NAMALWA (cell line): ENCODE measurements at regions not wholly inside any gene's neighbourhood (a gene's known extent, or its start where the extent isn't known, plus 50 kb on each side); places are given as distances from the start of the nearest gene placed in this dataset.

Source experiments
- DNase-seq: peaks from one replicate; pipeline ENCODE4 v3.0.0-alpha.2; 2015; ENCODE audit warnings: low spot score

DNA sequence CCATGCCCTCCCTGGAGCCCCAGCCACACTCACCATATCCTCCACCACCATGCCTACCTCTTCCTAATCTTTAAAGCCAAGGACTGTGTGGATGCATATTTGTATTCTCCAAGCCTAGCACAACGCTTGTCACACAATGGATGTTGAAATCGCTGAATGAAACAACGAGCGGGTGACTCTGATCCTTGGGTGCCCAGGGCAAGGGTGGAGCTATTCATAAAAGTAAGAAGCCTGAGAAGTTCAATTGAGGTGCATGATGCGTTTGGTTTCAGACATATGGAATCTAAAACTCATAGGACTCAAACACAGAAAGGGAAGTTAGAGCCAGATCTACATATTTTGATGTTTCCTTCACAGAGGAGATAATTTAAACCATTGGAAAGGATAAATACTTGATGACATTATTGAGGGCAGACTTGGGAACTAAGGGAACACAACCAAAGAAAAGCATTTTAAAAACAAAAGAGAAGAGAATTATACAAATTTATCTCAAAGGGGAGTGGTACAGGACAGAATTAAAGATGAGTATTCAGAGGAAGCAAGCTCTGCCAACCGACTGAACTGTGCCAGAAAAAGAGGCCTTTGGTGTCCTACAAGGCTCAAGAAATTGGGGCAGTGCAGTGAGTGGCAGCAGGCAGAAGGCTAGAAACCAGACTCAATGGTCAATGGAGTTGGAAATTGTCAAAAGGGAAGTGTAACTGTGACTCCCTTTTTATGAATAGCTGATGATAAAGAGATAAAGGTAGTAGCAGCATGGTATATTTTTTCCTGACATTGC, 200.6 kb upstream of the NCKAP5 start:
- DNase-seq, result no peak

DNA sequence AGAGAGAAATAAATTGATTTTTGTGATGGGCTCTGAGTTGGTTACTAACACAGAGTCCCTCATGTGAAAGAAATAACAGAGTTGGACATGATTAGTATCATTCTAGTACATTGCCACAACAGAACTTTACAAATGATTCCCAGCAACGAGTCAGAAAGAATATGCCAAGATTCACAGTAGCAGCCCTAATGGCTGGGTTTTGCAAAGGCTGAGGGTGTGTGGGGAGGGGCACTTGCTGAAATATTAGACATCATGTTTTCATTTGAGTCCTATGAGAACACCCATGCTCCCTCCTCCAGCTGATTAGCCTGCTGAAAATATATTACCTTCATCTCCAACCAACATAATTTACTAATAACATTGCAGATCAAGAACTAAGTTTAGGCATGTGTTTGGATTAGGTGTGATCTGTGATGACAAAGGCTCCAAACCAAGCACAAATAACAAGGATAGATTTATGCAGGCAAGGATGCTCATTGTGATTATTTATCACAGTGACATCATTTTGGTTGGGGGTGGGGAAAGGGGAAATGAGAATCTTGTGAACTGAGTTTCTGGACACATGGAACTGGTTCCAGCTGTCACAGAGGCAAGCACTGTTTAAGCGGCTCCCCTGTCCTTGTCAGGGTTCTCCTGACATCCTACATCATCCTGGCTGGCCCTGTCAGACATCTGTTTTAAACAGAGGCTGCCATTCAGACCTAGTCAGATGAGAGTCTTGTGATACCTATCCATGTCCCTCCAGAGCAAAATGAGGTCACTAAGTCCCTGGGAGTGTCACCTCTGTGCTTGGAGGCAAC, 205.8 kb upstream of the NCKAP5 start:
- no peak for DNase-seq

DNA sequence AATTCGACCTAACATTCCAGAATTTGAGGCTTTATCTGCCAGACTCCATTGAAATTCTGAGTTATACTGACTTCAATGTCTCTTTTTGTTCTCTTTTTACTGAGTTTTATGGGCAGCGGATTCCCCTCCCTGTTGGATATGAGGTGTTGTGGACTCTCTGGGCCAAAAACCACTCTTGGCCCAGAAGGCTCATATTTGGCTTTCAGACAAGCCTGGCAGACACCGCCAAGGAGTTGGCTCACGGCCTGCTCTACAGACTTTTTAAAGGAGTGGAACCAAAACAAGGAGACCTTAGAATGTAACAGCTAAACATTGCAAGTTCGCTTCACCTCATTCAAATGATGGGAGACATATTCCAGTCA, 206.4 kb upstream of the NCKAP5 start:
- no peak for DNase-seq

DNA sequence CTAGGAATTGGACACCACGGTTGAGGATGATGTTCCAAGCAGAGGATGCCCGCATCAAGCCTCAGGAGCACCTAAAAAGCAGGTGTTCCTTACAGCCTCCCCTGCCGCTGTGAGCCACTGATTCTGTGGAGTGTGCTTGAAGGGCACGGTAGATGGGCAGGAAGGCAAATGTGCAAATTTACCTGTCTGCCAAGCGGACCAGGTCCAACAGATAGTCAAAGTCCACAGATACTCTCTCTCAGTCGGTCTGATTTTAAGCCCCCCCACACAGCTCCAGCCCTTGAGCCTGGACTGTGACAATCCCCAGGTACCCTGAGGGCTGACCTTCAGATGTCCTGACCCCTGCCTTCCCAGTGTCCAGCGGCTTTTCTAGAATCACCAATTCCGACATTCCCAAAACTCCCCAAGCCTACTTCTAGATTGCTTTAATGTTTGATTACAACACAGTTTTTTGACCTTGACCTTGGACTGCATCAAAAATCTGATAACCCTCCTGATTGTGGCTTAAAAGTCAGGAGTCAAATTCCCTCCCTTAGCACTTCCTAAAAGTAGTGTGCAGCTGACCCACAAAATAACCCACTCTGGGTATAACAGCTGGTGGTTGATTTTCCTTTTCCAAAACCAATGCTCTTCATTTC, 208.8 kb upstream of the NCKAP5 start:
- no peak for DNase-seq

DNA sequence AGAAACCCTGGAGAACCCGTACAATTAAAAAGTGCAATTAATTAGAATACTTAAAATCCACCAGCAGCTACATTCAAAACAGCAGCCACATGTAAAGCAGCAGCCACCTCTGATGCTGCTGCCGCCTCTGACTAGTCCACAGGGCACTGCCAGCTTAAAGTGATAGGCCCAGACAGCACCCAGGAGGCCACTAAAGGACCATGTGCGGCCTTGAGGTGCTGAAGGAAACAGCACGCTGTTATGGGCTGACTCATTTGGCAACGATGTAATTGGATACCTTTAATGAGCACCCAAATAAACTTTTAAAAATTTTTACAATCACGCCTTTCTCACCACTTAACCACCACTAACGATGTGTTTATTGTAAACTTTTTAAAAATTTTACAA, 209.3 kb upstream of the NCKAP5 start:
- no peak for DNase-seq

DNA sequence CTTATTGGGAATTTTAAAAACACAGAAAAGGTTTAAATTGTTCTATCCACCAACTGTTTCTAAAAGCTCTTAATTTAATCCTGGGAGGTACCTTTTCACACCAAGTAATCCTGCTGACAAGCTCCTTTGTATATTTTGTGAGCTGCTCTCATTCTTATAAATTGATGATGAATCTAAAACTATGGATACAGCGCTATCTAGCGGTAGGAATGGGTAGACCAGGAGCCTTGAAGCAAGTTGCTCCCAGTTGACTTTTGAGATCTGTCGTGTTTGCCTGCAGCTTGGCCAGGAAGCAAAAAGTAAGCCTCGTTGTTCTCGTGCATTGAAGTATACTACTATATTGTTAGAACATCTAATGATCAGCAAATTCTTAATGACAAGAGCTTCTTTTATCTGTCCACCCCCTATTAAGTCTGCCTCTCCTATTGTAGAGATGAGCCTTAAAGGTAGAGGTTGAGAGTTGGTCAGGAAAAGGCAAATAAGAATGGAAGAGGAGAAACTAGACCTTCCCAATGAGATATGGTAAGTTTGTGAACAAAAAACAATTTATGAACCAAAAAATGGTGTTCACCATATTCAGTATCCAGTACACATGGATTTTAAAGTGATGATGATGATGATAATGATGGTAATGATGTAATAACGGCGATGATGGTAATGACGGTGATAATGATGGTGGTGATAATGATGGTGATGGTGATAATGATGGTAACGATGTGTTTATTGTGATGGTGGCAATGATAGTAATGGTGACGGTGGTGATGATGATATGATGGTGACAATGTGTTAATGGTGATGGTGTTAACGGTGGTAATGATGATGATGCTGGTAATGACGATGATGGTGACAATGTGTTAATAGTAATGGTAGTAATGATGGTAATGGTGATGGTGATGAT, 212.1 kb upstream of the NCKAP5 start:
- DNase-seq, result peak; percentile 68

DNA sequence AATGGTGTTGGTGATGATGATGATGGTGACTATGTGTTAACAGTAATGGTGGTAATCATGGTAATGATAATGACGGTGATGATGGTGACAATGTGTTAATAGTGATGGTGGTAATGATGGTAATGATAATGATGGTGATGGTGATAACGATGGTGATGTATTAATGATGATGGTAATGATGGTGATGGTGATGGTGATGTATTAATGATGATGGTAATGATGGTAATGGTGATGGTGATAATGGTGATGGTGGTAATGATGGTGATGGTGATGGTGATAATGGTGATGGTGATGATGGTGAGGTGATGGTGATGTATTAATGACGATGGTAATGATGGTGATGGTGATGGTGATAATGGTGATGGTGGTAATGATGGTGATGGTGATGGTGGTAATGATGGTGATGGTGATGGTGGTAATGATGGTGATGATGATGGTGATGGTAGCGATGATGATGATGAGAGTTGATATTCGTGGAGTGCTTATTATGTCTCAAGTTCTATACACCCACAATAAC, 212.8 kb upstream of the NCKAP5 start:
- no peak for DNase-seq

DNA sequence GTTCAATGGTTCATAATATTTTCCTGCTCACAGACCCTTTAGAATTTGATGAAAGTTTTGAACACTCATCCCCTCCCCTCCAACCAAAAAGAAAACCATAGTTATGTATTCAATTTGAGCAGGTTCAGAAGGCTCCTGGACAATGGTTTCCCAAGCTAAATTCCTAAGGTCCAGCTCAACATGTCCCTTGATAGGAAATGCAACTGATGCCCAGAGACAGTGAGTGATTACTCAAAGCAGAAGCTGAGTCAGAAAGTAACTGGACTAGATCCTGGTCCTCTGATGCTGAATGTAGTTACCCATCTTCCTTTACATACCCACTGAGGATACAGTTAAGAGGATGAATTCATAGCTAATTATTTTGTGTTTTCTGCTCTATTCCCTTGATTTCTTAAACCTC, 218.9 kb upstream of the NCKAP5 start:
- DNase-seq, result no peak

DNA sequence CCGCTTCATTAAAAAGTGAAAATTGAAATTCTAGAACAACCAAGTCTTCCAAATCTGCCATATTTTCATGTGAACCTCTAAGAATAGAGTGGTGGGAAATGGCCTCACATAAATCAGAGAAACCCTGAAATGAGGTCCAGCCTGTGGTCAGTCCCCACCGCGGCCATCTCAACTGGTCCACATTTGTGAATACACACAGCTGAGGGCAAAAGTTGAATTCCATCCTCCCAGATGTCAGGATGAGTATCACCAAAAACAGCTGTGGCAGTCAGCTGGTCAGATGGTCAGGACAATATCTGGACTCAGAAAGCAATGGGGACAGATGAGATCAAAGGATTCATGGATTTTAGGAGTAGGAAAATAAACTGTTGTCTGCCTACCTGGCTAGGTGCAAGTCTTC, 219.4 kb upstream of the NCKAP5 start:
- no peak for DNase-seq

DNA sequence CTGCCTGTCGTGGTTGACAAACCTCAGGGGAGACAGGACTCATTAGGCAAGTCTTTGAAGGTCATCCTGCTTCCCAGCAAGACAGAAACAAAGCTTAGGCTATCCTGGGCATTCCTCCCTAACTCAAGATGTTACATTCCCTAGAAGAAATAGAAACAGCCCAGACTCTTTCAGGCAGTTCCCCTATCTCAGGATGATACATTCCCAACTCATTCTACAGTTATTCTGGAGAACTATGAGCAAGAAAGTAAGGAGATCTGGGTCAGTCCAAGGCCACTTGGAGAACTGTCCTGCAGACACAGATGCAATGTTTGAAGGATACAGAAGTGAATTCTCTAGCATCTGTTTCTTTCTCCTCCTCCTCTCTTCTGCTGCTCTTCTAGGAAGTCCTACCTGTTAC, 220.1 kb upstream of the NCKAP5 start:
- DNase-seq, result no peak

DNA sequence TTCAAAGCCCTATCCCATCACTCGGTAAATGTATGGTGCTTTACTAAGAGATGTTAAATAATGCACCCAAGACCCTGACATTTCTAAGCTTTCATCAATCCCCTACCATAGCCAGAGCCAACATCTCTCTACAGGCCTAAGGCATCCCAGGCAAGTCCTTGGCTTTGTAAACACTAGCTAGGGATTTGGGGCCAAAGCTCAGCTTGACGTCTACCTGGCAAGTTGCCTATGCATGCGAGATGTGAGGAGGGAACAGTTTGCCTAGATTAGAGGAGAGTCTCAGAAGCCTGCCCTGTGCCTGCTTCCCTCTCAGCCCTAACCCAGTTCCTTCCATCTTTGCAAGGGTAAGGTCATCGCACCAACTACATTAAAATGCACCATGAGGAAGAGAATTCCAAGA, 221.5 kb upstream of the NCKAP5 start:
- DNase-seq, result no peak

DNA sequence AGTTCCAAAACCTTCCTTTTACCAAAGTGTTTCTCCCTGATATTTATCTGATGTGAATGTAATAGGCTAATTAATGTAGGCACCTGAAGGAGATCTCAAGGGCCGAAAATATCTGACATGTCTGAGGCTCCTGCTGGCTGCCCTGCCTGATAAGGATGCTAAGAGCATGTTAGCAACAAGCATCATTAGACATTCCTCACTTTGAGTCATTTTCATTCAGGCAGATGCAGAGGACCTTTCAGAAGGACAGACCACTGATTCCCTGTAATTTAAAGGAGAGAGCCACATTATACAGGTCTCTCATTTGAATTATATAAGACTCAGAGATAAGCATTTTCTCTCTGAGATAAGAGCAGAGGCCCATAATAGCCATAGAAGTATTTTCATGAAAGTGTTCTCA, 222.4 kb upstream of the NCKAP5 start:
- no peak for DNase-seq

DNA sequence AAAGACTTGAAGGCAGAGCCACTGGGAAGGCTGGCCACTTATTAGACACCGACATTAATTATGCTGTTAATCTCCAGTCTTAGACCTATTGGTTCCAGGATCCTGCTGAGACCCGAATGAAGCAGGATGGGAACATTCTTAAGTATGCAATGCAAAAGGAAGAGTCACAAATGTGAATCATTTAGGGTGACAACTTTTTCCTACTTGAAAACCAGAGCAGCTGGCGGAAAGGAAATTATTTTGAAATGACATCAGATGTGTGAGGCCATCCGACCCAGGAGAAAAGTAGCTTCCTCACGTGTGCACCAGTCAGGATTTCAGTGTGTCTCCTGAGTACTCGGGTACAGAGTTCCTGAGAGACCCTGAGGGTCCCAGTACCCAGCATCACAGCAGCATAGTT, 222.9 kb upstream of the NCKAP5 start:
- no peak for DNase-seq

DNA sequence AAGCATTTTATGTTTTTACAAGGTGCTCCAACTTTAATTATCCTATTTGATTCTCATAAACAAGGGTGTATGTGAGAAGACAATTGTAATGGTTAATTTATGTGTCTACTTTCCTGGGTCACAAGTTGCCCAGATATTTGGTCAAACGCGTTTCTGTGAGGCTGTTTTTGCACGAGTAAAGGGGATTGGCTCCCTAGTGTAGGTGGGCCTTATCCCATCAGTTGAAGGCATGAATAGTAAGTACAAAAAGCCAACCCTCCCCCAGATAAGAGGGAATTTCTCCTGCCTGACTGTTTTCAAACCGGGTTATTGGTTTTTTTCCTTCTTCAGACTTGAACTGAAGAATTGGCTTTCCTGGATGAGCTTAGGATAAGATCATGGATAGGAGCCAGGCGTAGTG, 224.0 kb upstream of the NCKAP5 start:
- DNase-seq, result no peak

DNA sequence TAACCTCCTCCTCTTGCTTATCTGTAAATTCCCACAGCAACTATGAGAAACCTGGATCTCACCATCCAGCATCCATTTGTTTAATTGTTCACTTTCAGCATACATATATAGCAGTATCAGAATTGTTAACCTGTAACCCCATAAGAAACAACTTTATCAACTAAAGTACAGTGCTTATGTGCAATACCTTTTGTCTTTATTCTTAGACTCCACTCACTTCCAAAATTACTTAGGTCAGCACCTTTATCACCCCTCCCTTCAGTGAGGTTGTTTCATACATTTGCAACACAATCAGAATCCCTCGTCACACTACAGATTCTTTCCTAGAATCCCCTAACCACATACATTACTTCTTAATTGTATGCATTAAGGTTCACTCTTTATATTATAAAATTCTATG, 225.9 kb upstream of the NCKAP5 start:
- no peak for DNase-seq

DNA sequence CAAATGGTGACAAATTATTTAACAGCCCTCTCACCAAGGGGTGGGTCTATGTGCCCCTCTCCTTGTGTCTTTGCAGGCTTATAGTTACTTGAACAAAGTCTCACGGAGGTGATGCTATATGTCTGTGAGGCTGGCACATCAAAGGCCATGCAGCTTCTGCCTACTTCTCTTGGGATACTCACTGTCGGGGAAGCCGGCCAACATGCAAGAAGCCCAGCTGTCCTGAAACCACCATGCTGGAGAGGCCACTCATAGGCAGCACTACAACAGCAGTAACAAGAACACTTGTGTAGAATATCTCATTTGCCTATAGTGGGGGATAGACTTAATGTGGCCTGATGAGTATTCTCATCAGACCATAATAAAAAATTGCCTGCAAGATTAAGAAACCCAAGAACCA, 233.7 kb upstream of the NCKAP5 start:
- DNase-seq, result no peak

DNA sequence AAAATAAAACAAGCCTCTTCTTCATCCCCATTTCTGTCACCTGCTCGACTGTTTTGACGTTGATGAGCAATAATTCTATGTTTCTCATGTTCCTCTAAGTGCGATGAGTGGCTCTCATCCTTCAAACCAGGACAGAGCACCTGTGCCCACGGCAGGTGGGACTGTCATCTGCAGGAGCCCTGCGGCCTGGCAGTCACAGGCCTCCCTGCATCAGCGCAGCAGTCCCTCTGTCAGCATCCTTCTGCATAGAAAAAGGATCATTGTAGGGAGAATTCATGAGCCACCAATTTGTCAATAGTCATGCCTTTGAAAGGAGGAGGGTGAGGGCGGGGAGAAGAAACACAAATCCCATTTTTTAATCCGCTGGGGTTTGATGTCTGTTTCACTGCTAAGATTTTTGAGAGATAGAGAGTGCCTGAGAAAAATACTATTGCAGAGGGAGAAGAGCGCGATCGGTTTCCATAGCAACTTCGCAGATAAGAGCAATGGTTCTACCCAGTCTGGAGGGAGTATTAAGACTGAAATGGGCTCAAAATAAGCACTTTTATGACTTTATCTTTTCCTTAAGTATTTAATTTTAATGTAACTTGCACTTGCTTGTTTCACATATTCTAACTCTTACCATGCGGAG, 234.3 kb upstream of the NCKAP5 start:
- DNase-seq, result no peak

DNA sequence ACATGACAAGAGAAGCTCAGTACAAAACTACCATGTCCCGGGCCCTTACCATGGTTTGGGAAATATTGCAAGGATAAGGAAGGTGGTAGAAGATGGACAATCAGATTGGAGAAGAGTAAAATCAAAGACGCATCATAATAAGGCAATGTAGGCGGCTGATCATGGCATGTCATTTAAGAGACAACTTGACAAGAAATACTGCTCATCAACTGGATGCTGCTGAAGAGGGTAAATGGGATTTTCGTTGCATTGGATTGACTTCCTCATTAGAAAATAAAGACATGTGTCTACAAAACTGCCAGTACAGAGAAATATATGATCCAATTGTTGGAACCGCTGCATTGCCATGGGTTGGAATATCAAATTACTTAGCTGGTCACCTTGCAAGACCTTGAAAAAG, 238.3 kb upstream of the NCKAP5 start:
- DNase-seq, result no peak

DNA sequence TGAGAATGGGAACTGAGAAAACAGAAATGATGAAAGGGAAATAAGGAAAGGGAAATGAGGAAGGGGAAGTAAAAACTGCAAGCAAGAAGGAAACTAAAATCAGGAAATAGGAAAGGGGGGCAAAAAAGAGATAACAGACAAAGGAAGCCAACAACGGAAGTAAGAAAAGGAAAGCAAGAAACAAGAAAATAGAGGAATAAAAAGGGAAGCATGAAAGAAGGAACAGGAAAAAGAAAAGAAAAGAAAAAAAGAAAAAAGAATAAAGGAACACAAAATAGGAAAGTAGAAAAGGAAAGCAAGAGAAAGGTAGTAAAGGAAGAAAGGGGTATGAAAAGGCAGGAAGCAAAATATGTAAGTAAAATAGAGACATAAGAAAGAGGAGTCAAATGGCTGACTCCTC, 241.2 kb upstream of the NCKAP5 start:
- no peak for DNase-seq

DNA sequence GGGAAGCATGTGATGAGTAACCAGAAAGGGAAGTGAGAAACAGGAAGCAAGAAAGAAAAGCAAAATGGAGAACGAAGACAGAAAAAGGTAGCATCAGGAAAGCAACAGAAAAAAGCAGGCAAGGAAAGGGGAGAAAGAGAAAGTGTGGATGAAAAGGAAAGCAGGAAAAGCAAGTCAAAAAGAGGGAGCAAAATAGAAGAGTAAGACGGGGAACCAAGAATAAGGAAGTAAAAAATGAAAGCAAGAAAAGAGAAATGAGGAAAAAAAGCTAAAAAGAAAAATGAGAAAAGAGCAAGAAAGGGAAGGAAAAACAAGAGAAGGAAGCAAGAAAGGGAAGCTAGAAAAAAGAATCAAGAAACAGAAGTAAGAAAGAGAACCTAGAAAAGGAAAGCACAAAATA, 242.3 kb upstream of the NCKAP5 start:
- DNase-seq, result no peak

DNA sequence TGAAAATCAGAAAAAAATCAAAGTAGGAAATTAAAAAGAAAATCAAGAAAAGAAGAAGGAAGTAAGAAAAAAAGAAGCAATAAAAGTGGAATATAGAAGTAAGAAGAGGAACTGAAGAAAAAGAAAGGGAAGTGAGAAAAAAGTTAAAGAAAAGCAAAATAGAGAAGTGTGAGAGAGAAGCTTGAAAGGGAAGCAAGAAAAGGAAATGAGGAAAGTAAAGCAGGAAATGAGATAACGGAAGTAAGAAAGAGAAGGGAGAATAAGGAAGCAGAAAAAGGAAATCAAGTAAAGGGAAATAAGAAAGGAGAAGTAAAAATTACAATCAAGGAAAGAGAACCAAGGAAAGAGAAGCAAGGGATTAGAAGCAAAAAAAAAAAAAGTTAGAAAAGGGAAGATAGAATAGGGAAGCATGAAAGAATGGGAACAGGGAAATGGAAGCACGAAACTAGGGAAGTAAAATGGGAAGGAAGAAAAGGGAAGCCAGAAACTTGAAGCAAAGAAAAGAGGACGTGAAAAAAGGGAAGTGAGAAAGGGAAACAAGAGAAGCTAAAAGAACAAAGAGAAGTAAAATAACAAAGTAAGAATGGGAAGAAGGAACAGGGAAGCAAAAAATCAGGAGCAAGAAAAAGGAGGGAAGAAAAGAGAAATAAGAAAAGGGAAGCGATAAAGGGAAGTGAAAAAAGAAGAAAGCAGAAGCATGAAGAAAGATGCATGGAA, 243.3 kb upstream of the NCKAP5 start:
- peak; percentile 7 for DNase-seq
